ENCODE measurements at regions not wholly inside any gene's neighbourhood (a gene's known extent, or its start where the extent isn't known, plus 50 kb on each side); places are given as distances from the start of the nearest gene placed in this dataset.

- TF ChIP-seq ZFX (IDR thresholded peaks at IDR 0.05) (no peak), CTCF (conservative IDR thresholded peaks at IDR 0.05) (peak; percentile 57)
- H3K27ac ChIP-seq = no peak overlapping the region
Measured at GRCh38 chr6:93721386-93722048, 302.2 kb upstream of the EPHA7 start.

GRCh38 chr6:93713974-93714373 lies 294.6 kb upstream of the EPHA7 start:
- H3K27ac ChIP-seq = no peak overlapping the region
- TF ChIP-seq CTCF (conservative IDR thresholded peaks at IDR 0.05) (no peak), ZFX (IDR thresholded peaks at IDR 0.05) (no peak)

- TF ChIP-seq CTCF (conservative IDR thresholded peaks at IDR 0.05) (no peak), ZFX (IDR thresholded peaks at IDR 0.05) (no peak)
- H3K27ac ChIP-seq = no peak overlapping the region
Measured at GRCh38 chr6:93703431-93703830, 284.1 kb upstream of the EPHA7 start.

GRCh38 chr6:93701526-93701925 lies 282.2 kb upstream of the EPHA7 start:
- TF ChIP-seq CTCF (conservative IDR thresholded peaks at IDR 0.05) (no peak), ZFX (IDR thresholded peaks at IDR 0.05) (no peak)

GRCh38 chr6:93685494-93685893 lies 266.1 kb upstream of the EPHA7 start:
- no peak overlapping the region for H3K27ac ChIP-seq
- TF ChIP-seq CTCF (conservative IDR thresholded peaks at IDR 0.05) (no peak), ZFX (IDR thresholded peaks at IDR 0.05) (no peak)

More at GRCh38 chr6:93701526-93701925, 282.2 kb upstream of the EPHA7 start:
- H3K27ac ChIP-seq = no peak overlapping the region

- no peak overlapping the region for H3K27ac ChIP-seq
- no peak for TF ChIP-seq ZFX (IDR thresholded peaks at IDR 0.05)
- no peak for TF ChIP-seq CTCF (conservative IDR thresholded peaks at IDR 0.05)
Measured at GRCh38 chr6:93684339-93684738, 265.0 kb upstream of the EPHA7 start.

GRCh38 chr6:93679836-93680235 lies 260.5 kb upstream of the EPHA7 start:
- no peak overlapping the region for H3K27ac ChIP-seq
- TF ChIP-seq ZFX (IDR thresholded peaks at IDR 0.05) (no peak), CTCF (conservative IDR thresholded peaks at IDR 0.05) (no peak)
